Transverse colon (tissue), 4 donors: ENCODE measurements at regions not wholly inside any gene's neighbourhood (a gene's known extent, or its start where the extent isn't known, plus 50 kb on each side); places are given as distances from the start of the nearest gene placed in this dataset.

ENCODE experiments used
- DNase-seq: peaks from one replicate; pipeline ENCODE4 v3.0.0-alpha.2; 2019
- H3K27ac ChIP-seq, 4 donors: fragments of 200-600 bp; sonication (generic); 2 replicates each; pipeline ENCODE4 v1.5.1; 2016 to 2018; ENCODE audit warnings: inconsistent platforms in 4 of 4
- H3K27me3 ChIP-seq: fragments of 200-600 bp; sonication (generic); 2 replicates; pipeline ENCODE4 v1.5.1; 2017; ENCODE audit warnings: inconsistent platforms
- H3K36me3 ChIP-seq, 4 donors: fragments of 200-600 bp; sonication (generic); 2 replicates each; pipeline ENCODE4 v1.5.1; 2017 to 2019; ENCODE audit warnings: inconsistent platforms in 4 of 4
- H3K4me1 ChIP-seq, 4 donors: fragments of 200-600 bp; sonication (generic); 2 replicates each; pipeline ENCODE4 v1.5.1; 2017 to 2020; ENCODE audit warnings: inconsistent platforms in 4 of 4
- H3K4me3 ChIP-seq, 4 donors: fragments of 200-600 bp; sonication (generic); 1 replicate in 1 of 4; 2 replicates in 3 of 4; pipeline versions ENCODE4 v1.5.1 to v1.6.1; 2017 to 2019; ENCODE audit warnings: inconsistent platforms in 4 of 4
- H3K9me3 ChIP-seq, 2 donors: fragments of 200-600 bp; sonication (generic); 2 replicates each; pipeline ENCODE4 v1.5.1; 2017 to 2019; ENCODE audit warnings: inconsistent platforms in 2 of 2
- CTCF ChIP-seq, 5 experiments: fragments of 200-600 bp in 3 of 5; fragments of 450-650 bp in 2 of 5; sonication (generic) in 3 of 5; IDR thresholded peaks; 1 replicate in 2 of 5; 2 replicates in 3 of 5; pipeline ENCODE4 v1.5.1; 2016 to 2017; ENCODE audit warnings: antibody characterized with exemption in 5 of 5, inconsistent platforms in 3 of 5, mild to moderate bottlenecking in 2 of 5, moderate library complexity in 1 of 5
- EP300 ChIP-seq: sonication (generic); formaldehyde crosslinking; IDR thresholded peaks from one replicate; pipeline ENCODE4 v1.6.1; 2017; ENCODE audit warnings: antibody characterized with exemption, low read depth
- POLR2A ChIP-seq: fragments of 450-650 bp; IDR thresholded peaks from one replicate; pipeline ENCODE4 v1.6.1; 2016; ENCODE audit warnings: antibody characterized with exemption, mild to moderate bottlenecking, moderate library complexity
- POLR2AphosphoS5 ChIP-seq, 3 donors: sonication (generic); formaldehyde crosslinking; IDR thresholded peaks; one replicate each; pipeline ENCODE4 v1.6.1; 2016; ENCODE audit warnings: antibody characterized with exemption in 3 of 3
- WGBS, 2 donors: methylation state at CpG; one replicate each; pipeline ENCODE4 v1.1.5; 2018; ENCODE audit warnings: low coverage in 1 of 2; 5-methylcytosine and 5-hydroxymethylcytosine counted together
- in situ Hi-C, 4 donors: fragments of 200-750 bp; cut with MboI; loops; one replicate each; pipeline versions ENCODE4 v1.15.0 to v1.15.1; 2017; ENCODE audit warnings: low sequenced_read_pairs in 3 of 4, low pct_ligation_motif_present in 1 of 4, low pct_unique_long_range_greater_than_20kb in 1 of 4
- intact Hi-C: fragments of 100-400 bp; cut with DNase I; formaldehyde crosslinking; loops from one replicate; pipeline ENCODE4 v1.15.1; 2023; ENCODE audit warnings: low total_unique reads

GRCh38 chr10:29407280-29407858, 118.5 kb downstream of the LYZL1 start:
- Histone ChIP-seq H3K27ac (no peak overlapping the region), H3K9me3 (no peaks in the 10 kb centered on the region), H3K4me3 (no peak overlapping the region), H3K27me3 (no peaks in the 10 kb centered on the region), H3K4me1 (peaks cover 0 to 25% (median 18%) of the 10 kb centered on the region in 4 donors), H3K36me3 (no peaks in the 10 kb centered on the region)
- no peak for TF ChIP-seq CTCF (IDR thresholded peaks at IDR 0.05)
- TF ChIP-seq POLR2AphosphoS5 (IDR thresholded peaks at IDR 0.05), result no peak
- no peak for TF ChIP-seq POLR2A
- TF ChIP-seq EP300, result no peak
- in situ Hi-C loops (no loop called here), intact Hi-C loops (no loop called here)
- 93 to 94% methylated on average over 2 of the region's 2 CpGs for WGBS, 2 donors
- DNase-seq, result no peak
